Fibroblast of lung (primary cell): ENCODE measurements at regions not wholly inside any gene's neighbourhood (a gene's known extent, or its start where the extent isn't known, plus 50 kb on each side); places are given as distances from the start of the nearest gene placed in this dataset.
"Not testable (repeated sequence)": the region's sequence is repeated elsewhere in the genome, so short reads cannot be mapped to it uniquely, and the experiment has no call there.

Experiments used
- DNase-seq, 2 donors: peaks; one replicate each; pipeline versions ENCODE4 v3.0.0 to v3.0.0-alpha.2; 2010; ENCODE audit warnings: low read depth in 2 of 2
- H2AFZ ChIP-seq: 2 replicates; pipeline ENCODE4 v1.5.1; 2012; ENCODE audit warnings: low read length, control low read depth, inconsistent platforms
- H3K27ac ChIP-seq: 2 replicates; pipeline ENCODE4 v1.5.1; 2011; ENCODE audit warnings: low read length, control low read depth; ENCODE audit not compliant: insufficient read depth
- H3K27me3 ChIP-seq: 2 replicates; pipeline ENCODE4 v1.5.1; 2011; ENCODE audit warnings: mild to moderate bottlenecking, low read length; ENCODE audit not compliant: control insufficient read depth, insufficient read depth
- H3K36me3 ChIP-seq: 2 replicates; pipeline ENCODE4 v1.5.1; 2011; ENCODE audit warnings: low read length; ENCODE audit not compliant: control insufficient read depth, insufficient read depth
- H3K4me1 ChIP-seq: 2 replicates; pipeline ENCODE4 v1.5.1; 2011; ENCODE audit warnings: low read length; ENCODE audit not compliant: control insufficient read depth, insufficient read depth; ENCODE audit errors: extremely low read depth
- H3K4me2 ChIP-seq: 2 replicates; pipeline ENCODE4 v1.5.1; 2011; ENCODE audit warnings: low read length, control low read depth; ENCODE audit not compliant: insufficient read depth; ENCODE audit errors: extremely low read depth
- H3K4me3 ChIP-seq, 4 experiments: fragments of 200-600 bp in 1 of 4; sonication (generic) in 1 of 4; replicated peaks in 1 of 4; 2 replicates each; pipeline ENCODE4 v1.5.1; 2011 to 2016; ENCODE audit warnings: low read length in 4 of 4, low read depth in 3 of 4, mild to moderate bottlenecking in 3 of 4, control low read depth in 2 of 4, inconsistent platforms in 1 of 4, mixed read lengths in 1 of 4; ENCODE audit not compliant: insufficient read depth in 1 of 4; ENCODE audit errors: control extremely low read depth in 1 of 4
- H3K79me2 ChIP-seq: 2 replicates; pipeline ENCODE4 v1.5.1; 2012; ENCODE audit warnings: mild to moderate bottlenecking, low read length, inconsistent platforms; ENCODE audit not compliant: control insufficient read depth, insufficient read depth
- H3K9ac ChIP-seq: 2 replicates; pipeline ENCODE4 v1.5.1; 2011; ENCODE audit warnings: mild to moderate bottlenecking, low read length, control low read depth; ENCODE audit not compliant: insufficient read depth
- H3K9me3 ChIP-seq: 2 replicates; pipeline ENCODE4 v1.5.1; 2012; ENCODE audit warnings: low read depth, low read length; ENCODE audit not compliant: control insufficient read depth, insufficient read depth
- H4K20me1 ChIP-seq: 2 replicates; pipeline ENCODE4 v1.5.1; 2011; ENCODE audit warnings: low read length; ENCODE audit not compliant: control insufficient read depth, insufficient read depth; ENCODE audit errors: extremely low read depth
- CTCF ChIP-seq, 2 donors: IDR thresholded peaks in 1 of 2; conservative IDR thresholded peaks in 1 of 2; 1 replicate in 1 of 2; 2 replicates in 1 of 2; pipeline ENCODE4 v1.5.1; 2011 to 2012; ENCODE audit warnings: low read length in 2 of 2, control low read depth in 1 of 2, inconsistent platforms in 1 of 2, low read depth in 1 of 2, mild to moderate bottlenecking in 1 of 2
- EZH2 ChIP-seq: IDR thresholded peaks from 2 replicates; pipeline ENCODE4 v1.5.1; 2012; ENCODE audit warnings: low read length, control low read depth, mild to moderate bottlenecking; ENCODE audit errors: missing control alignments

DNA sequence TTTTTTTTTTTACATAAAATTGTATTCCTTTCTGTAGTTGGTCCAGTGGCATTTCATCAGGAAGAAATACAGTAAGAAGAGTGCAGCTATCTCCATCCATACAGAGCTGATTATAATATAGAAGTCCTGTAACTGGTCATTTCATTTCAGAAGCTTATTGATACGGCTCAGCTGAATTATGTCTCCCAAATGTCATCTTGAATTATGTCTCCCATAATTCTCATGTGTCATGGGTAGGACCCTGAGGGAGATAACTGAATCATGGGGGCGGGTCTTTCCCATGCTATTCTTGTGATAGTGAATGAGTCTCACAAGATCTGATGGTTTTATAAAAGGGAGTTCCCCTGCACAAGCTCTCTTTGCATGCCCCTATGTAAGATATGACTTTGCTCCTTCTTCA, 492.9 kb downstream of the CHSY3 start:
- no peak overlapping the region for H3K9ac ChIP-seq
- DNase-seq: no peak
- TF ChIP-seq EZH2 (no peak), CTCF (conservative IDR thresholded peaks at IDR 0.05 in 1 of 2, IDR thresholded peaks at IDR 0.05 in 1 of 2; ENCODE audit: low read depth in 1 of 2, low read length in 2 of 2) (no peak)
- H3K36me3 ChIP-seq: no peaks in the 10 kb centered on the region
- no peaks in the 10 kb centered on the region for H3K9me3 ChIP-seq
- no peaks in the 10 kb centered on the region for H4K20me1 ChIP-seq
- H3K27ac ChIP-seq: no peak overlapping the region
- no peaks in the 10 kb centered on the region for H3K79me2 ChIP-seq
- no peak overlapping the region for H3K4me3 ChIP-seq
- H3K27me3 ChIP-seq: no peaks in the 10 kb centered on the region
- no peak overlapping the region for H3K4me2 ChIP-seq
- H2AFZ ChIP-seq: no peak overlapping the region
- H3K4me1 ChIP-seq: no peaks in the 10 kb centered on the region

GRCh38 chr5:130391727-130392264, 487.5 kb downstream of the CHSY3 start:
- H2AFZ ChIP-seq, H3K36me3 ChIP-seq, H3K9ac ChIP-seq, DNase-seq, H3K27me3 ChIP-seq, H3K4me1 ChIP-seq, H3K4me2 ChIP-seq, H4K20me1 ChIP-seq, H3K9me3 ChIP-seq, H3K4me3 ChIP-seq, H3K27ac ChIP-seq, H3K79me2 ChIP-seq: not testable (repeated sequence)

DNA sequence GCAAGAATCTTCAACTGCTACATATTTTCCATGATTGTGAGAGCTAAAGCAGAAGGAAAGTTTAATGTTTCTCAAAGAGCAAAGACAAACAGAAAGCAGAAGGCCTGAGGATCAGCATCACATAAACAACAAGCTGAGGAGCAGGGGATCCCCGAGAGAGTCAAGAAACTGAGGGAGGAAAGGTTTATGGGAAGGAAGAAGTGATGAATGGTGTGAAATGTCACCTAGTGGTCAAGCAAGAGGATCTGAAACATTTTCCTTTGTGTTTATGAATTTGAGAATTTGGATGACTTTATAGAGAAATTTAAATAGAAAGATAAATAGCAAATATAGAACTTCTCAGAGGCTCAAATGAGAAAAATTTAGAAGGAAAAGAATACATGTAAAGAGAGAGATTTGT, 481.9 kb downstream of the CHSY3 start:
- Histone ChIP-seq H3K27ac (no peak overlapping the region), H3K9me3 (no peaks in the 10 kb centered on the region), H3K4me1 (no peaks in the 10 kb centered on the region), H3K27me3 (no peaks in the 10 kb centered on the region), H3K79me2 (no peaks in the 10 kb centered on the region), H3K4me2 (no peak overlapping the region), H4K20me1 (no peaks in the 10 kb centered on the region), H2AFZ (no peak overlapping the region), H3K9ac (no peak overlapping the region), H3K4me3 (no peak overlapping the region), H3K36me3 (no peaks in the 10 kb centered on the region)
- TF ChIP-seq CTCF (conservative IDR thresholded peaks at IDR 0.05 in 1 of 2, IDR thresholded peaks at IDR 0.05 in 1 of 2; ENCODE audit: low read depth in 1 of 2, low read length in 2 of 2): no peak
- no peak for TF ChIP-seq EZH2
- DNase-seq: no peak
